Adipocyte (in vitro differentiated cells): ENCODE measurements at regions not wholly inside any gene's neighbourhood (a gene's known extent, or its start where the extent isn't known, plus 50 kb on each side); places are given as distances from the start of the nearest gene placed in this dataset.
"Not testable (repeated sequence)": the region's sequence is repeated elsewhere in the genome, so short reads cannot be mapped to it uniquely, and the experiment has no call there.

Experiments used
- DNase-seq: peaks from one replicate; pipeline ENCODE4 v3.0.0-alpha.2; 2015; ENCODE audit warnings: low read depth
- H3K27me3 ChIP-seq: replicated peaks from 2 replicates; pipeline ENCODE4 v1.7.0; 2013; ENCODE audit warnings: mild to moderate bottlenecking, low read length, moderate library complexity; ENCODE audit not compliant: control insufficient read depth, insufficient read depth
- H3K36me3 ChIP-seq: 2 replicates; pipeline ENCODE4 v1.7.0; 2013; ENCODE audit warnings: low read length, mild to moderate bottlenecking, moderate library complexity; ENCODE audit not compliant: control insufficient read depth, insufficient read depth, severe bottlenecking
- H3K4me1 ChIP-seq: 2 replicates; pipeline ENCODE4 v1.7.0; 2013; ENCODE audit warnings: mild to moderate bottlenecking, low read length, moderate library complexity; ENCODE audit not compliant: control insufficient read depth, insufficient read depth
- H3K4me3 ChIP-seq: 2 replicates; pipeline ENCODE4 v1.7.0; 2013; ENCODE audit warnings: mild to moderate bottlenecking, low read length, moderate library complexity
- H3K9ac ChIP-seq: 2 replicates; pipeline ENCODE4 v1.7.0; 2013; ENCODE audit warnings: mild to moderate bottlenecking, low read length, moderate library complexity
- H3K9me3 ChIP-seq: 2 replicates; pipeline ENCODE4 v1.7.0; 2013; ENCODE audit warnings: mild to moderate bottlenecking, low read length, moderate library complexity; ENCODE audit not compliant: control insufficient read depth

- Histone ChIP-seq H3K4me3 (no peak overlapping the region), H3K4me1 (no peaks in the 10 kb centered on the region), H3K27me3 (no peaks in the 10 kb centered on the region), H3K9me3 (peaks cover 9% of the 10 kb centered on the region), H3K9ac (no peak overlapping the region), H3K36me3 (no peaks in the 10 kb centered on the region)
- no peak for DNase-seq
Observed at GRCh38 chr5:103718108-103718507, 155.5 kb upstream of the NUDT12 start.

- no peaks in the 10 kb centered on the region for H3K36me3 ChIP-seq
- H3K9ac ChIP-seq: no peak overlapping the region
- H3K9me3 ChIP-seq: no peaks in the 10 kb centered on the region
- no peak for DNase-seq
- no peaks in the 10 kb centered on the region for H3K4me1 ChIP-seq
- no peaks in the 10 kb centered on the region for H3K27me3 ChIP-seq
- H3K4me3 ChIP-seq: no peak overlapping the region
Observed at GRCh38 chr5:103708601-103709000, 146.0 kb upstream of the NUDT12 start.

GRCh38 chr5:103706939-103707682, 144.5 kb upstream of the NUDT12 start:
- Histone ChIP-seq H3K9me3 (no peaks in the 10 kb centered on the region), H3K4me1 (no peaks in the 10 kb centered on the region), H3K36me3 (no peaks in the 10 kb centered on the region), H3K4me3 (no peak overlapping the region), H3K9ac (no peak overlapping the region), H3K27me3 (no peaks in the 10 kb centered on the region)
- DNase-seq: peak; percentile 93

GRCh38 chr5:103703617-103704016, 141.0 kb upstream of the NUDT12 start:
- no peak for DNase-seq
- Histone ChIP-seq H3K4me1 (no peaks in the 10 kb centered on the region), H3K36me3 (no peaks in the 10 kb centered on the region), H3K4me3 (no peak overlapping the region), H3K9me3 (no peaks in the 10 kb centered on the region), H3K27me3 (peaks cover 5% of the 10 kb centered on the region), H3K9ac (no peak overlapping the region)

- no peak overlapping the region for H3K4me3 ChIP-seq
- no peak for DNase-seq
Observed at GRCh38 chr5:103693517-103693916, 130.9 kb upstream of the NUDT12 start.

GRCh38 chr5:103690676-103691075, 128.1 kb upstream of the NUDT12 start:
- Histone ChIP-seq H3K27me3 (peaks cover 10% of the 10 kb centered on the region), H3K36me3 (no peaks in the 10 kb centered on the region), H3K4me3 (no peak overlapping the region), H3K4me1 (no peaks in the 10 kb centered on the region), H3K9ac (no peak overlapping the region), H3K9me3 (no peaks in the 10 kb centered on the region)
- peak; percentile 65 for DNase-seq

More at GRCh38 chr5:103693517-103693916, 130.9 kb upstream of the NUDT12 start:
- Histone ChIP-seq H3K36me3 (no peaks in the 10 kb centered on the region), H3K9ac (no peak overlapping the region), H3K27me3 (peaks cover 16% of the 10 kb centered on the region), H3K4me1 (no peaks in the 10 kb centered on the region), H3K9me3 (no peaks in the 10 kb centered on the region)

GRCh38 chr5:103679873-103680272, 117.3 kb upstream of the NUDT12 start:
- peaks cover 4% of the 10 kb centered on the region for H3K9me3 ChIP-seq
- no peak for DNase-seq
- peaks cover 3% of the 10 kb centered on the region for H3K27me3 ChIP-seq
- no peak overlapping the region for H3K9ac ChIP-seq
- H3K4me1 ChIP-seq: peaks cover 11% of the 10 kb centered on the region
- H3K36me3 ChIP-seq: no peaks in the 10 kb centered on the region
- no peak overlapping the region for H3K4me3 ChIP-seq

- not testable (repeated sequence) for H3K27me3 ChIP-seq, H3K9ac ChIP-seq, H3K36me3 ChIP-seq, H3K4me3 ChIP-seq, H3K9me3 ChIP-seq
- peak; percentile 68 for DNase-seq
- H3K4me1 ChIP-seq: peaks cover 17% of the 10 kb centered on the region
Observed at GRCh38 chr5:103676198-103676597, 113.6 kb upstream of the NUDT12 start.

DNA sequence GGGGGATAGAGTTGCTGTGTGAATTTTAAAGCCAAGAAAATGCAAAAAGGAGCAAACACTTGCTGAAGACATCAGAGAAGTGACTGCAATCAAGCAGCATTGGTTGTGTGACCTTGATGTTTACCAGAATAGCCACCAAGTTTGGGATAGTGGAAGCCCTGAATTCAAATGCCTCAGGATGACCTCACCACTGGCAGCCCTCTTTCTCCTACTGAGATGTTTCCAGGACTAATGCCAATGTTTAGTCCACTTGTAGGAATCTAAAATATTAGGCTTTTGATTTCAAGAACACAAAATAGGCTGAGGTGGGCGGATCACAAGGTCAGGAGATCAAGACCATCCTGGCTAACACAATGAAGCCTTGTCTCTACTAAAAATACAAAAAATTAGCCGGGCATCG, 112.2 kb upstream of the NUDT12 start:
- H3K27me3 ChIP-seq: no peaks in the 10 kb centered on the region
- peaks cover 4% of the 10 kb centered on the region for H3K9me3 ChIP-seq
- no peak overlapping the region for H3K4me3 ChIP-seq
- no peak overlapping the region for H3K9ac ChIP-seq
- peaks cover 17% of the 10 kb centered on the region for H3K4me1 ChIP-seq
- H3K36me3 ChIP-seq: no peaks in the 10 kb centered on the region
- DNase-seq: peak; percentile 71

DNA sequence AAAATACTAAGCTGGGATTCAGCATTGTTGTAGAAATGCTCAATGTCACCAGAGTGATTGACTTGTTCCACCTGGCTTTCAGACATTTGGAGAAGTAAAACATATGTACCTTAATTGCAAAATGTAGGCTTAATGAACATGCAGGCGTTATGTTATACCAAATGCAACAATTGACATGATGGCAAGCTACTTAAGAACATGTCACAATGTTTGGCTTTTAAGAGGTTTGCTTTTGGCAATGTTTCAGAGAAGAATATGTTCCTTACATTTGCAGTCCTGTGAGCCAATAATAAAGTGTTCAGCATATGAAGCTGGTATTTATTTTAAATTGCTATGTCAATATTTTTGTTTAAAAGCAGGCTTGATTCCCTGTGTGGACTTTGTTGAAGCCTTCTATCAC, 111.7 kb upstream of the NUDT12 start:
- peak; percentile 43 for DNase-seq
- H3K4me3 ChIP-seq: no peak overlapping the region
- peaks cover 4% of the 10 kb centered on the region for H3K9me3 ChIP-seq
- H3K36me3 ChIP-seq: no peaks in the 10 kb centered on the region
- peaks cover 17% of the 10 kb centered on the region for H3K4me1 ChIP-seq
- H3K27me3 ChIP-seq: no peaks in the 10 kb centered on the region
- no peak overlapping the region for H3K9ac ChIP-seq

GRCh38 chr5:103669615-103670014, 107.0 kb upstream of the NUDT12 start:
- H3K9me3 ChIP-seq: no peaks in the 10 kb centered on the region
- no peak for DNase-seq
- H3K27me3 ChIP-seq: no peaks in the 10 kb centered on the region
- no peak overlapping the region for H3K4me3 ChIP-seq
- peaks cover 10% of the 10 kb centered on the region for H3K4me1 ChIP-seq
- no peak overlapping the region for H3K9ac ChIP-seq
- no peaks in the 10 kb centered on the region for H3K36me3 ChIP-seq

DNA sequence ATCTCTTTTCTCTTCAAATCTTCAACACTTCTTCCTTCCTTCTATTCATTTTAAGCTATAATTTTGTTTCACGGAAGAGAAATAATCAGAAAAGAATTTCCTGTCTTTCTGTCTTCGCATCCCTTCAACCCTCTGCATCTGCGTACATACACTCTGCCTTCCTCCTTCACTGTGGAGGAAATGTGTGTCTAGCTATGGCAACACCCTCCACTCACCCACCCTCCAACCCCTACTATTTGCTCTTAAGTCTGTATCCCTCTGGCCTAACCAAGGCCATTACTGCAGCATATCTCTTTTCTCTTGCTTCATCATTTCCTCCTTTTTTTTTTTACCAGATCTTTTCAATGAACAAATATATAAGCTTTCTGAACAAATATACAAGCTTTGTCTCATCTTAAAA, 105.7 kb upstream of the NUDT12 start:
- Histone ChIP-seq H3K9ac (no peak overlapping the region), H3K36me3 (no peaks in the 10 kb centered on the region), H3K27me3 (no peaks in the 10 kb centered on the region), H3K9me3 (peaks cover 3% of the 10 kb centered on the region), H3K4me1 (peaks cover 7% of the 10 kb centered on the region), H3K4me3 (no peak overlapping the region)
- DNase-seq: no peak
